ENCODE measurements at regions not wholly inside any gene's neighbourhood (a gene's known extent, or its start where the extent isn't known, plus 50 kb on each side); places are given as distances from the start of the nearest gene placed in this dataset.

DNA sequence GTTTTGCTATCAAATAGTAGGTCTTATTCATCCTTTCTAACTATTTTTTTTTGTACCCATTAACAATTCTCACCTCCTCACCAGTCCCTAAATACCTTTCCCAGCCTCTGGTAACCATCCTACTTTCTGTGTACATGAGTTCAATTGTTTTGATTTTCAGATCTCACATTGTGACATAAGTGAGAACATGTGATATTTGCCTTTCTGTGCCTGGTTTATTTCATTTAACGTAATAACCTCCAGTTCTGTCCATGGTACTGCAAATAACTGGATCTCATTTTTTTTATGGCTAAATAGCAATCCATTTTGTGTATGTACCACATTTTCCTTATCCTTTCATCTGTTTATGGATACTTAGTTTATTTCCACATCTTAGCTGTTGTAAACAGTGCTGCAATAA, 181.9 kb upstream of the KIF2B start:
- H3K27me3 ChIP-seq (ENCODE audit: control insufficient read depth in 1 of 2, insufficient read depth in 2 of 2, low read length in 2 of 2): no peaks in the 10 kb centered on the region
- Mint-ChIP-seq H3K4me1 (ENCODE audit: low read depth) (no peaks in the 10 kb centered on the region), H3K27ac (no peak overlapping the region), H3K36me3 (ENCODE audit: low read depth) (no peaks in the 10 kb centered on the region), H3K9me3 (peaks cover 16% of the 10 kb centered on the region), H3K27me3 (no peaks in the 10 kb centered on the region), H3K4me3 (no peak overlapping the region)
- no peaks in the 10 kb centered on the region for H3K9me3 ChIP-seq (ENCODE audit: control insufficient read depth in 1 of 2, insufficient read depth in 1 of 2, low read length in 2 of 2)
- TF ChIP-seq, protein P1, sequence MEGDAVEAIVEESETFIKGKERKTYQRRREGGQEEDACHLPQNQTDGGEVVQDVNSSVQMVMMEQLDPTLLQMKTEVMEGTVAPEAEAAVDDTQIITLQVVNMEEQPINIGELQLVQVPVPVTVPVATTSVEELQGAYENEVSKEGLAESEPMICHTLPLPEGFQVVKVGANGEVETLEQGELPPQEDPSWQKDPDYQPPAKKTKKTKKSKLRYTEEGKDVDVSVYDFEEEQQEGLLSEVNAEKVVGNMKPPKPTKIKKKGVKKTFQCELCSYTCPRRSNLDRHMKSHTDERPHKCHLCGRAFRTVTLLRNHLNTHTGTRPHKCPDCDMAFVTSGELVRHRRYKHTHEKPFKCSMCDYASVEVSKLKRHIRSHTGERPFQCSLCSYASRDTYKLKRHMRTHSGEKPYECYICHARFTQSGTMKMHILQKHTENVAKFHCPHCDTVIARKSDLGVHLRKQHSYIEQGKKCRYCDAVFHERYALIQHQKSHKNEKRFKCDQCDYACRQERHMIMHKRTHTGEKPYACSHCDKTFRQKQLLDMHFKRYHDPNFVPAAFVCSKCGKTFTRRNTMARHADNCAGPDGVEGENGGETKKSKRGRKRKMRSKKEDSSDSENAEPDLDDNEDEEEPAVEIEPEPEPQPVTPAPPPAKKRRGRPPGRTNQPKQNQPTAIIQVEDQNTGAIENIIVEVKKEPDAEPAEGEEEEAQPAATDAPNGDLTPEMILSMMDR (IDR thresholded peaks at IDR 0.05): no peak
- ATAC-seq (ENCODE audit: poor library complexity) (no peak), DNase-seq (no peak)
- H3K36me3 ChIP-seq (ENCODE audit: insufficient read depth, low read length): no peaks in the 10 kb centered on the region
- no peak overlapping the region for H3K27ac ChIP-seq (ENCODE audit: low read depth in 1 of 2, low read length in 2 of 2)
- intact Hi-C loops (cut with DNase I, micrococcal nuclease): loop anchor here in 1 of 2 experiments (5.0 kb wide), 1 partner anchor 101 kb away; no protein-coding TSS in a partner anchor
- H3K4me3 ChIP-seq (ENCODE audit: low read length): no peak overlapping the region
- no peaks in the 10 kb centered on the region for H3K4me1 ChIP-seq (ENCODE audit: insufficient read depth, low read length)
- ChIA-PET CTCF (no interaction called here), POLR2A (no interaction called here)

DNA sequence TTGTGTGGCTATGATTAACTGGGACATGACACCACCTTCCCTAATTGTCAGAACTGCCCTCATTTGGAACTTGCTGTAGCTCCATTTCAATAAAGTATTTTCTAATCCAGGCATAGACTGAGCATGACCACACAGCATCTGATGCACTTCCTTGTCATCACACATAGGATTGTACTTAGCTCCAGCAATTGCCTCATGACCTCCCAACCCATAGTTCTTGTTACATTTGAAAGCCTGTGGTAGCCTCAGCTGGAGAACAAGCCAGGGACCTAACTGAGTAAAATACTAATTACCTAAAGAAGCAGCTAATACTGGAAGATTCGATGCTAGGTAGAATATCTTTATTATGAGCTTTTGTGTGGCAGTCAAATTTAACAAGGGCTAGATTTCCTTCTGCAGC, 187.3 kb upstream of the KIF2B start:
- Mint-ChIP-seq H3K9me3 (peaks cover 9% of the 10 kb centered on the region), H3K36me3 (ENCODE audit: low read depth) (no peaks in the 10 kb centered on the region), H3K27ac (no peak overlapping the region), H3K4me1 (ENCODE audit: low read depth) (no peaks in the 10 kb centered on the region), H3K27me3 (no peaks in the 10 kb centered on the region), H3K4me3 (no peak overlapping the region)
- DNase-seq: no peak
- Histone ChIP-seq H3K27me3 (ENCODE audit: control insufficient read depth in 1 of 2, insufficient read depth in 2 of 2, low read length in 2 of 2) (no peaks in the 10 kb centered on the region), H3K36me3 (ENCODE audit: insufficient read depth, low read length) (no peaks in the 10 kb centered on the region), H3K27ac (ENCODE audit: low read depth in 1 of 2, low read length in 2 of 2) (no peak overlapping the region), H3K4me1 (ENCODE audit: insufficient read depth, low read length) (no peaks in the 10 kb centered on the region), H3K4me3 (ENCODE audit: low read length) (no peak overlapping the region), H3K9me3 (ENCODE audit: control insufficient read depth in 1 of 2, insufficient read depth in 1 of 2, low read length in 2 of 2) (no peaks in the 10 kb centered on the region)
- TF ChIP-seq, protein P1 (IDR thresholded peaks at IDR 0.05): no peak
- POLR2A ChIA-PET: no interaction called here
- no peak for ATAC-seq (ENCODE audit: poor library complexity)
- intact Hi-C loops (cut with DNase I, micrococcal nuclease): no loop called here
- CTCF ChIA-PET: no interaction called here

DNA sequence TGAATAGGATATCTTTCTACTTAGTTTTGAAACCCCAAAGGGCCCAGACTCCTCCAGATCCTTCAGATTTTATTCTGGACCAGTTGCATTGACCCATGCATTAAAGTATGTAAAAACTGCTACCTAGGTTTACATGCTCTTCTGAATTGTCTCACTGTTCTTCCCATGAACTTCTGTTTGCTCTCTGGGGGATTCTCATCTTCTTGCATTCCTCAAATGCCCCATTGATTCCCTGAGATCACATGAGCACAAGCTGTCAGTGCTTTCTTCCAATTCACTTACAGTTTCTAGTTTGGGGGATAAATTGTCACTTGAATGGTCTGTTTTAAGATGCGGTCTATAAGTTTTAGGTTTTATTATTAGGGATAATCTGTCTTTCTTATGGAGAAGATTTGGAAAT, 188.9 kb upstream of the KIF2B start:
- CTCF ChIA-PET: no interaction called here
- Histone ChIP-seq H3K9me3 (ENCODE audit: control insufficient read depth in 1 of 2, insufficient read depth in 1 of 2, low read length in 2 of 2) (no peaks in the 10 kb centered on the region), H3K36me3 (ENCODE audit: insufficient read depth, low read length) (no peaks in the 10 kb centered on the region), H3K27ac (ENCODE audit: low read depth in 1 of 2, low read length in 2 of 2) (no peak overlapping the region), H3K4me3 (ENCODE audit: low read length) (no peak overlapping the region), H3K27me3 (ENCODE audit: control insufficient read depth in 1 of 2, insufficient read depth in 2 of 2, low read length in 2 of 2) (no peaks in the 10 kb centered on the region), H3K4me1 (ENCODE audit: insufficient read depth, low read length) (no peaks in the 10 kb centered on the region)
- no peak for DNase-seq
- H3K27ac Mint-ChIP-seq: no peak overlapping the region
- no peaks in the 10 kb centered on the region for H3K36me3 Mint-ChIP-seq (ENCODE audit: low read depth)
- H3K4me3 Mint-ChIP-seq: no peak overlapping the region
- peaks cover 9% of the 10 kb centered on the region for H3K9me3 Mint-ChIP-seq
- H3K4me1 Mint-ChIP-seq (ENCODE audit: low read depth): no peaks in the 10 kb centered on the region
- no peak for ATAC-seq (ENCODE audit: poor library complexity)
- TF ChIP-seq, protein P1 (IDR thresholded peaks at IDR 0.05): no peak
- POLR2A ChIA-PET: interaction anchor here (0.6 kb wide), 1 partner anchor 59 kb away, joined by 3 read pairs; no protein-coding TSS in a partner anchor
- intact Hi-C loops (cut with DNase I, micrococcal nuclease): no loop called here
- H3K27me3 Mint-ChIP-seq: no peaks in the 10 kb centered on the region
